ENCODE measurements at regions not wholly inside any gene's neighbourhood (a gene's known extent, or its start where the extent isn't known, plus 50 kb on each side); places are given as distances from the start of the nearest gene placed in this dataset.

GRCh38 chr12:124674937-124675336, 107.5 kb upstream of the NCOR2 start:
- Mint-ChIP-seq H3K4me3 (no peak overlapping the region), H3K9me3 (peaks cover 4% of the 10 kb centered on the region), H3K4me1 (0 out of 2 replicates have a peak, but pooled peaks cover 2% of the 10 kb centered on the region), H3K36me3 (no peaks in the 10 kb centered on the region), H3K27ac (no peak overlapping the region), H3K27me3 (ENCODE audit: low read depth) (no peaks in the 10 kb centered on the region)
- ChIA-PET CTCF (no interaction called here), POLR2A (no interaction called here)
- TF ChIP-seq ZNF138 (CRISPR knock-in tag; conservative IDR thresholded peaks at IDR 0.05) (no peak), CBFB (CRISPR knock-in tag; IDR thresholded peaks at IDR 0.05; ENCODE audit: low read depth) (no peak), JUN (CRISPR knock-in tag; IDR thresholded peaks at IDR 0.05) (no peak)
- no peak for ATAC-seq
- DNase-seq (ENCODE audit: low spot score), result no peak

GRCh38 chr12:124673801-124674617, 106.6 kb upstream of the NCOR2 start:
- Mint-ChIP-seq H3K36me3 (no peaks in the 10 kb centered on the region), H3K4me3 (no peak overlapping the region), H3K4me1 (no peaks in the 10 kb centered on the region), H3K9me3 (peaks cover 4% of the 10 kb centered on the region), H3K27me3 (ENCODE audit: low read depth) (no peaks in the 10 kb centered on the region), H3K27ac (no peak overlapping the region)
- ChIA-PET CTCF (no interaction called here), POLR2A (no interaction called here)
- DNase-seq (ENCODE audit: low spot score) (no peak), ATAC-seq (no peak)
- TF ChIP-seq NFE2L1 (CRISPR knock-in tag; IDR thresholded peaks at IDR 0.05), result no peak
- no peak for TF ChIP-seq AFF4 (CRISPR knock-in tag; IDR thresholded peaks at IDR 0.05; ENCODE audit: borderline replicate concordance)
- no peak for TF ChIP-seq PRRX2 (CRISPR knock-in tag; IDR thresholded peaks at IDR 0.05)
- no peak for TF ChIP-seq MYBL2 (CRISPR knock-in tag; IDR thresholded peaks at IDR 0.05)
- TF ChIP-seq ZNF425 (CRISPR knock-in tag; conservative IDR thresholded peaks at IDR 0.05), result no peak
- no peak for TF ChIP-seq CDX4 (CRISPR knock-in tag; IDR thresholded peaks at IDR 0.05; ENCODE audit: borderline replicate concordance)
- TF ChIP-seq ATF2 (CRISPR knock-in tag; IDR thresholded peaks at IDR 0.05; ENCODE audit: borderline replicate concordance, low read depth), result no peak
- TF ChIP-seq E2F5 (CRISPR knock-in tag; IDR thresholded peaks at IDR 0.05), result no peak
- no peak for TF ChIP-seq SP1 (CRISPR knock-in tag; conservative IDR thresholded peaks at IDR 0.05)
- TF ChIP-seq NFYB (CRISPR knock-in tag; conservative IDR thresholded peaks at IDR 0.05; ENCODE audit: low read depth), result no peak
- no peak for TF ChIP-seq USF2 (CRISPR knock-in tag; IDR thresholded peaks at IDR 0.05)
- TF ChIP-seq JAZF1 (CRISPR knock-in tag; IDR thresholded peaks at IDR 0.05), result no peak
- TF ChIP-seq PRDM15 (CRISPR knock-in tag; IDR thresholded peaks at IDR 0.05), result no peak
- TF ChIP-seq AR (CRISPR knock-in tag; IDR thresholded peaks at IDR 0.05), result no peak

Data from WTC11 (cell line).